ENCODE measurements at regions not wholly inside any gene's neighbourhood (a gene's known extent, or its start where the extent isn't known, plus 50 kb on each side); places are given as distances from the start of the nearest gene placed in this dataset.
A peak's percentile ranks its signal among the peaks of the same experiment; 100 is the strongest.

DNA sequence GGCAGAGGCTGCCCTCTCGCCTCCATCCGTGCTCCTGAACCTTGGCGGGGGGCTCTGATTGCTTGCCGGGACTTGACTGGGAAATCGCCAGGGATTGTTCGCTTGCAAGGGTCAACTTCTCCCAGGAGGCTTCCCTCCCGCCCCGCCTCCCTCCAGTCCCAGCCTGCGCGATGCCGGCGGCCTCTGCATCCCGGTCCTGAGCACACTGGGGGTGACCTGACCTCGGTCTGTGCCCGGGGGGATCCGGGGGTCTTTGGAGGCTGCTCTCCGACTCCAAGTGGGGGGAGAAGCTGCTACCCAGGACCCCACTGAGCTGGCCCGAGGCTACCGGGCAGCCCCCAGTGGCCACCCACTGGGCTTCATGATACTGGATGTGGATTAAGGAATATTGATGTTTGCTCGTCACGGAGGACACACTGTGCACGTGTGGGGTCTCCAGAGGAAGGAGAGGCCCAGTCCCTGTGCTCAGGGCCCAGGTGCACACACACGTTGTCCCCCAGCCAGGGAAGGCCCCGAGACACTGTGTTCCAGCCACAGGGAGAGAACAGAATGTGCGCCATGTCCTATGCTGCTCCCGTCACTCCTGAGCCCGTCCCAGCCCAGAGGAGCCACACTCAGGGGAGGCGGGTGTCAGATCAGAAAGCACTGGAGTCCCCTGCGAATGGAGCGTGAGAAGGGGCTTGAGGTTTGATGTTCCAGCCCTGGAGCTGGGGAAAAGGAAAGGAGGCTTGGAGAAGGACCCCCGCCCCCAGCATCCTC lies 55.9 kb upstream of the NKX1-1 start:
- DNase-seq: no peak

DNA sequence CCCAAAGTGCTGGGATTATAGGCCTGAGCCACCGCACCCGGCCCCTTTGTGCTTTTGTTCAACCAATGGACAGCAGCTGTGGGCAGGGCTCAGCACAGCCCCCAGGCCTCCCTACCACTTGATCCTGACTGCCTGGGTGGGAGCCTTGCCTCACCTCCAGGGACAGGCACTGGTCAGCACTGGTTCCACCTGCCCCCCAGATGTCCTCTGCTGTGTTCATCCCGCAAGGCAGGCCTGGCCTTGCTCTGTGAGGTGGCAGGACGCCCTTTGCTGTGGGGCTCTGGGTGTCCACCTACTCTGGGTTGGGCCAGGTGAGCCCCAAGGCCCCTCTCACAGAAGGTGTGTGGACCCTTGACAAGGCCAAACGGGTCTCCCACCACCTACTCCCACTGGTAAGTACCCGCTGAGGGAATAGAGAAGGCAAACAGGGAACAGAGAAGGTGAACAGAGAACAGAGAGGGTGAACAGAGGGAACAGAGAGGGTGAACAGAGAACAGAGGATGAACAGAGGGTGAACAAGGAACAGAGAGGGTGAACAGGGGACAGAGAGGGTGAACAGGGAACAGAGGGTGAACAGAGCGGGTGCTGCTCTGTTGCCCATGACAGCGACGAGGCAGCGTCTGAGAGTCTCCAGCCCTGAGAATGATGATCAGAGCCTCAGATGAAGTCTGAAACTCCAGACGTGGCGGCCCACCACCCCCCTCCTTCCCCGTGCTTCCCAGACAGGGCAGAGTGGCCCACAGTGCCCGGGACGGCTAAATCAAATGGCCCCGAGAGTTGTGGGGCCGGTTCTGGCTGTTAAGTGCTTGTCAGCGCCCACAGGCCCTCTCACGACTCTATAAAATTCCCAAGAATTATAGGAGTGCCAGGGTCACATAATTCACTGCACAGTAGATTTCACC lies 55.0 kb upstream of the NKX1-1 start:
- DNase-seq: no peak

DNA sequence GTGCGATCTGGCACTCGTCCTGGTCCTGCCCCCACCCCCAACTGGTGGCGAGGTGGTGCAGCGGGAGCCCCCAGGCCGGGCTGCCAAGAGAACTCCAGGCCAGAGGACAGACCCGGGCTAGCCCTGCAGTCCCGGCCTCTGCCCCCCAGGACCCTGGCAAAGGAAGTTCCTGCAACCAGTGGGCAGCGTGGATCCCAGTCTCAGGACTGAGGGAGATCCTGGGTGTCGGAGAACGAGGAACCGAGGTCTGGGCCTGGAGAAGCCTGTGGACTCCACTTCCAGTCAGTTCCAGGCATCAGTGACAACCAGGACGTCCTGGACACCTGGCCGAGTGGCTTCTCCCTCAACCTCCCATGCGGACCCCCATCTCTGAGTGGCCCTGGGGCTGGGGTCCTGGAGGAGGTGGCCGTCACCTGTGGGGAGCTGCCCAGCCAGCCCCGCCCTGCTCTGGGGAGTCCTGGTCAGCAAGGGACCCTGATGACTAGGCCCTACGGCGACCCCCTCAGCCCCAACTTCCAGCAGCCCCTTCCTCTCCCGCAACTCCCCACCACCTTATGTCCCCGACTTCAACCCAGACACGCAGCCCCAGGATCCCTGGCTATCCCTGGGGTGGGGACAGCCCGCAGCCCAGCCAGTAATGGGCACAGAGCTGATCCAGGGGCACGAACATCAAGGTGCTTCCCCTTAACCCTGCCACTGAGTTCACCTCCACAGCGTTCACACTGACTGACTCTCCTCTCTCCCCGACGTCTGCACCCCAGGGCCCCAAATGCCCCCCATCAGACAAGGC lies 53.7 kb upstream of the NKX1-1 start:
- no peak for DNase-seq

DNA sequence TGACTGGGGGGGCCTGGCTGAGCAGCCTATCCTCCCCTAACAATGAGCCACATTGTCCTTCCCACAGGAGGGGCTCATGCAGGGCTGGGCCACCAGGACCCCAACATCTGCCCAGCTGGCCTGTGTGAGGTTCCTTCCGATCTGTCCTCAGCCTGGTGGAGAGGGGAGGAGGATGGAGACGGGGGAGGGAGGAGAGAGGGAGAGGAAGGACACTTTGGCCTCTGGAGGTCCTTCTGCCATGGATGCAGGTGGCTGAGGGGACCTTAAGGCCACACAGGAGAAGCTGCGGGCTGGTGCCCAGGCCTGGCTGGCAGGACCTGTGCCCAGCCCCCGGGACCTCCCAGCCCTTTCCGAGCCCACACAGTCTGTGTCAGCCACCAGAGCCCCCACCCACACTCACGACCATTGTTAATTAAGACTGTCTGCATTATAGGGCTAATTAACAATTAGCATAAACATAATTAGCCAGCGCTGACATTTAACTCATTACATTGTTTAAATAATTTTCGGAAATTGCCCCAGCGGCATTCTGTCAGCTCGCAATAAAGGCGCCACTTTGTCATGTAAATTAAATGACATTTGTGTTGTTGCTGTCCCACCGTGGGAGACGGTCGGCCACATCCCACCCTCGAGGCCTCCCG lies 53.0 kb upstream of the NKX1-1 start:
- peak; percentile 25 for DNase-seq

DNA sequence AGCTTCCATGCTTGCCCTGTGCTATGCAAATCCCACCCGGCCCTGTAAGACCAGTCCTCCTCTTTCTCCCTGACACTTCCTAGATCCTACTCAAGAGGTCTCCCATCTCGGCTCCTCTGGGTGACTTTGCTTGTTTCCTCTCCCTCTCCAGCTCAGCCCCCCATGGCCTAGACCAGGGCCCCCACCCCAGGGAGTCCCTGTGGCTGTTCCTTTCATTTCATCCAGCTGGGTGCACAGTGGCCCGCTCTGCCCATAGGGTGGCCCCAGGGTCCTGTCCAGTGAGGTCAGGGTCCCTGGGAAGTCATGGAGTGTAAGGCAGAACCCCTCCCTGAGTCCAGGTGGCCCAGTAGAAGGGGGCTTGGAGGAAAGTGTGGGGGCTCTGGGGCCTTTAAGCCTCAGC lies 52.3 kb upstream of the NKX1-1 start:
- peak; percentile 27 for DNase-seq

All from right forelimb (tissue), 1 donor.